ENCODE measurements at regions not wholly inside any gene's neighbourhood (a gene's known extent, or its start where the extent isn't known, plus 50 kb on each side); places are given as distances from the start of the nearest gene placed in this dataset.

DNA sequence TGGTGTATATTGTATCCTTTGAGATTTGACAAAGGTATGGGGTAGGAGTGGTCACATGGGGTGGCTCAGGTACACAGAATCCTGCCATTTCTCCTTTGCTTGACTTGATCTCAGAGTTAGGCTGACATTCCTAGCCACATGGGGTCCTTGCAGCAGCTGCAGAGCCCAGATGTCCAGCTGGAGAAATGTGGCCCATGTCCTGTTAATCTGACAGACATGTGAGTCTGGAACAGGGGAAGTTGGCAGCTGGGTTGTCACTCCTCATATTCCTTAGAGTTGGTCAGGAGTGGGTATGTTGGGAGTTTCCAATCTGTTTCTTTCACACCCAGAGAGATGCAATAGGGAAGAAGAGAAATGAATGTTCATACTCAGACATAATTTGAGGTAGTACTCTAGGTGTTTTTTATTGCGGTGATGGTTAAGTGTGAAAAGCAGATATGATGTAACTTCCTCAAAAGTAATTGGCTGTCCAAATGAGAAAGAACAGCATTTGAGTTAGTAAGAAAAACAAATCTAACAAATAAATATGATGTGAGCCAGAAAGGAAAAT is 402.6 kb upstream of the MEIS1 start:
- TF ChIP-seq, protein P1, sequence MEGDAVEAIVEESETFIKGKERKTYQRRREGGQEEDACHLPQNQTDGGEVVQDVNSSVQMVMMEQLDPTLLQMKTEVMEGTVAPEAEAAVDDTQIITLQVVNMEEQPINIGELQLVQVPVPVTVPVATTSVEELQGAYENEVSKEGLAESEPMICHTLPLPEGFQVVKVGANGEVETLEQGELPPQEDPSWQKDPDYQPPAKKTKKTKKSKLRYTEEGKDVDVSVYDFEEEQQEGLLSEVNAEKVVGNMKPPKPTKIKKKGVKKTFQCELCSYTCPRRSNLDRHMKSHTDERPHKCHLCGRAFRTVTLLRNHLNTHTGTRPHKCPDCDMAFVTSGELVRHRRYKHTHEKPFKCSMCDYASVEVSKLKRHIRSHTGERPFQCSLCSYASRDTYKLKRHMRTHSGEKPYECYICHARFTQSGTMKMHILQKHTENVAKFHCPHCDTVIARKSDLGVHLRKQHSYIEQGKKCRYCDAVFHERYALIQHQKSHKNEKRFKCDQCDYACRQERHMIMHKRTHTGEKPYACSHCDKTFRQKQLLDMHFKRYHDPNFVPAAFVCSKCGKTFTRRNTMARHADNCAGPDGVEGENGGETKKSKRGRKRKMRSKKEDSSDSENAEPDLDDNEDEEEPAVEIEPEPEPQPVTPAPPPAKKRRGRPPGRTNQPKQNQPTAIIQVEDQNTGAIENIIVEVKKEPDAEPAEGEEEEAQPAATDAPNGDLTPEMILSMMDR (IDR thresholded peaks at IDR 0.05; ENCODE audit: insufficient read depth, low read length), result no peak
- TF ChIP-seq, protein P2, sequence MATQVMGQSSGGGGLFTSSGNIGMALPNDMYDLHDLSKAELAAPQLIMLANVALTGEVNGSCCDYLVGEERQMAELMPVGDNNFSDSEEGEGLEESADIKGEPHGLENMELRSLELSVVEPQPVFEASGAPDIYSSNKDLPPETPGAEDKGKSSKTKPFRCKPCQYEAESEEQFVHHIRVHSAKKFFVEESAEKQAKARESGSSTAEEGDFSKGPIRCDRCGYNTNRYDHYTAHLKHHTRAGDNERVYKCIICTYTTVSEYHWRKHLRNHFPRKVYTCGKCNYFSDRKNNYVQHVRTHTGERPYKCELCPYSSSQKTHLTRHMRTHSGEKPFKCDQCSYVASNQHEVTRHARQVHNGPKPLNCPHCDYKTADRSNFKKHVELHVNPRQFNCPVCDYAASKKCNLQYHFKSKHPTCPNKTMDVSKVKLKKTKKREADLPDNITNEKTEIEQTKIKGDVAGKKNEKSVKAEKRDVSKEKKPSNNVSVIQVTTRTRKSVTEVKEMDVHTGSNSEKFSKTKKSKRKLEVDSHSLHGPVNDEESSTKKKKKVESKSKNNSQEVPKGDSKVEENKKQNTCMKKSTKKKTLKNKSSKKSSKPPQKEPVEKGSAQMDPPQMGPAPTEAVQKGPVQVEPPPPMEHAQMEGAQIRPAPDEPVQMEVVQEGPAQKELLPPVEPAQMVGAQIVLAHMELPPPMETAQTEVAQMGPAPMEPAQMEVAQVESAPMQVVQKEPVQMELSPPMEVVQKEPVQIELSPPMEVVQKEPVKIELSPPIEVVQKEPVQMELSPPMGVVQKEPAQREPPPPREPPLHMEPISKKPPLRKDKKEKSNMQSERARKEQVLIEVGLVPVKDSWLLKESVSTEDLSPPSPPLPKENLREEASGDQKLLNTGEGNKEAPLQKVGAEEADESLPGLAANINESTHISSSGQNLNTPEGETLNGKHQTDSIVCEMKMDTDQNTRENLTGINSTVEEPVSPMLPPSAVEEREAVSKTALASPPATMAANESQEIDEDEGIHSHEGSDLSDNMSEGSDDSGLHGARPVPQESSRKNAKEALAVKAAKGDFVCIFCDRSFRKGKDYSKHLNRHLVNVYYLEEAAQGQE (IDR thresholded peaks at IDR 0.05; ENCODE audit: insufficient replicate concordance, low read depth), result no peak
- no peak for TF ChIP-seq POLR2AphosphoS5 (IDR thresholded peaks at IDR 0.05; ENCODE audit: low read depth)
- no peak for TF ChIP-seq GABPA (IDR thresholded peaks at IDR 0.05; ENCODE audit: low read depth)
- TF ChIP-seq SPI1 (IDR thresholded peaks at IDR 0.05; ENCODE audit: borderline replicate concordance, low read depth), result no peak

Measured in HL-60 (cell line).